HepG2 (cell line): ENCODE measurements at regions not wholly inside any gene's neighbourhood (a gene's known extent, or its start where the extent isn't known, plus 50 kb on each side); places are given as distances from the start of the nearest gene placed in this dataset.

Experiments used
- ATAC-seq: fragments of 200-7000 bp; cut with Tn5 transposase; 3 replicates; pipeline ENCODE4 v1.9.1; 2020; ENCODE audit warnings: mild to moderate bottlenecking, moderate library complexity
- BruUV-seq: library from RNA; stranded (reverse); fragments of 400-500 nt; replicated peaks from 2 replicates; lab custom pipeline; 2021; lab: Mats Ljungman, UMichigan
- CTCF ChIA-PET: fragments of 300-600 bp; formaldehyde crosslinking; extraction: SDS; loops from one replicate; lab custom pipeline; 2021; ENCODE audit warnings: low total read pairs, inconsistent platforms, low intra/inter-chr PET ratio; lab: Yijun Ruan, JAX
- POLR2A ChIA-PET: fragments of 350-600 bp; sonication (Branson Sonifier 250); formaldehyde crosslinking; loops from one replicate; lab custom pipeline; 2020; ENCODE audit warnings: antibody characterized with exemption, inconsistent platforms; lab: Yijun Ruan, JAX
- DNase-seq: peaks from one replicate; pipeline ENCODE4 v3.0.0-alpha.2; 2015; ENCODE audit warnings: low spot score
- FAIRE-seq: peaks from 3 replicates; lab custom pipeline; 2011; peaks lifted over from hg19 to GRCh38; lab: Jason Lieb, UNC
- H2AFZ ChIP-seq: one replicate; pipeline ENCODE4 v1.6.1; 2011; ENCODE audit warnings: low read length, inconsistent platforms
- H3K27ac ChIP-seq: fragments of 300-600 bp; 3 replicates; pipeline ENCODE4 v1.8.0; 2011; ENCODE audit warnings: mixed run types, mild to moderate bottlenecking, mixed read lengths, low read length, inconsistent platforms; ENCODE audit not compliant: insufficient read depth; ENCODE audit errors: extremely low read length
- H3K27me3 ChIP-seq, 2 experiments: fragments of 200-600 bp in 1 of 2; 2 replicates in 1 of 2; 3 replicates in 1 of 2; pipeline versions ENCODE4 v1.6.0 to v1.8.0; 2011; ENCODE audit warnings: low read length in 2 of 2, mild to moderate bottlenecking in 2 of 2, moderate library complexity in 2 of 2, inconsistent platforms in 1 of 2; ENCODE audit not compliant: insufficient read depth in 2 of 2, control insufficient read depth in 1 of 2
- H3K36me3 ChIP-seq, 2 experiments: fragments of 200-600 bp in 1 of 2; replicated peaks in 1 of 2; 2 replicates in 1 of 2; 3 replicates in 1 of 2; pipeline versions ENCODE4 v1.5.1 to v1.8.0; 2011; ENCODE audit warnings: low read length in 2 of 2, inconsistent platforms in 1 of 2; ENCODE audit not compliant: insufficient read depth in 2 of 2, control insufficient read depth in 1 of 2
- H3K4me1 ChIP-seq: 2 replicates; pipeline ENCODE4 v1.5.1; 2012; ENCODE audit warnings: low read length, inconsistent platforms; ENCODE audit not compliant: insufficient read depth
- H3K4me2 ChIP-seq: 2 replicates; pipeline ENCODE4 v1.6.0; 2011; ENCODE audit warnings: low read depth, low read length, inconsistent platforms
- H3K4me3 ChIP-seq, 3 experiments: fragments of 200-600 bp in 1 of 3; sonication (generic), shearing (Covaris generic) in 1 of 3; replicated peaks in 1 of 3; 2 replicates each; pipeline ENCODE4 v1.5.1; 2011 to 2016; ENCODE audit warnings: low read length in 3 of 3, inconsistent platforms in 2 of 3, low read depth in 2 of 3, mild to moderate bottlenecking in 2 of 3, control low read depth in 1 of 3, mixed read lengths in 1 of 3; ENCODE audit not compliant: insufficient read depth in 1 of 3
- H3K79me2 ChIP-seq: one replicate; pipeline ENCODE4 v1.6.1; 2011; ENCODE audit warnings: low read length, inconsistent platforms; ENCODE audit not compliant: insufficient read depth
- H3K9ac ChIP-seq: 2 replicates; pipeline ENCODE4 v1.6.0; 2011; ENCODE audit warnings: mild to moderate bottlenecking, low read depth, low read length, inconsistent platforms; ENCODE audit not compliant: insufficient read depth
- H3K9me3 ChIP-seq: 2 replicates; pipeline ENCODE4 v1.5.1; 2012; ENCODE audit warnings: mild to moderate bottlenecking, low read length
- H4K20me1 ChIP-seq: 2 replicates; pipeline ENCODE4 v1.6.0; 2011; ENCODE audit warnings: inconsistent platforms, mild to moderate bottlenecking, low read length, moderate library complexity; ENCODE audit not compliant: insufficient read depth
- AFF4 ChIP-seq: sonication (generic); formaldehyde crosslinking; IDR thresholded peaks from 2 replicates; pipeline ENCODE4 v1.4.0; 2020; ENCODE audit warnings: missing genetic modification reagents
- CREM ChIP-seq, 2 experiments: sonication (generic) in 1 of 2; formaldehyde crosslinking in 1 of 2; IDR thresholded peaks; 2 replicates each; pipeline versions ENCODE4 v1.4.0 to v1.6.1; 2016 to 2020; ENCODE audit warnings: antibody characterized with exemption in 1 of 2, mild to moderate bottlenecking in 1 of 2, missing genetic modification reagents in 1 of 2
- MNT ChIP-seq: fragments of 450-650 bp; IDR thresholded peaks from 2 replicates; pipeline ENCODE4 v1.6.1; 2016
- ZNF609 ChIP-seq: sonication (generic); formaldehyde crosslinking; IDR thresholded peaks from 2 replicates; pipeline ENCODE4 v1.4.0; 2020; ENCODE audit warnings: mild to moderate bottlenecking, missing genetic modification reagents, borderline replicate concordance
- WGBS: methylation state at CpG from one replicate; pipeline ENCODE4 v1.1.6; 2017; ENCODE audit warnings: low lambda C conversion rate; 5-methylcytosine and 5-hydroxymethylcytosine counted together
- in situ Hi-C: cut with HindIII; loops from 2 replicates; pipeline ENCODE4 v1.10.0; 2017; ENCODE audit warnings: low pct_unique_long_range_greater_than_20kb; ENCODE audit not compliant: extremely low pct_ligation_motif_present
- intact Hi-C: fragments of 100-400 bp; cut with micrococcal nuclease; formaldehyde crosslinking; loops from one replicate; pipeline ENCODE4 v1.10.0; 2022; ENCODE audit not compliant: unreplicated experiment
- TF ChIP-seq, protein P1 (sequence below): sonication (generic); formaldehyde crosslinking; IDR thresholded peaks from 2 replicates; pipeline ENCODE4 v1.4.0; 2020; ENCODE audit warnings: missing genetic modification reagents, mild to moderate bottlenecking, borderline replicate concordance

- no peak for TF ChIP-seq AFF4
- peak; percentile 93 for TF ChIP-seq CREM (IDR thresholded peaks at IDR 0.05)
- TF ChIP-seq CREM (CRISPR knock-in tag; IDR thresholded peaks at IDR 0.05) = no peak
These were observed 105.0 kb upstream of the KLF6 start (continued) for GRCh38 chr10:3889961-3890522.

DNA sequence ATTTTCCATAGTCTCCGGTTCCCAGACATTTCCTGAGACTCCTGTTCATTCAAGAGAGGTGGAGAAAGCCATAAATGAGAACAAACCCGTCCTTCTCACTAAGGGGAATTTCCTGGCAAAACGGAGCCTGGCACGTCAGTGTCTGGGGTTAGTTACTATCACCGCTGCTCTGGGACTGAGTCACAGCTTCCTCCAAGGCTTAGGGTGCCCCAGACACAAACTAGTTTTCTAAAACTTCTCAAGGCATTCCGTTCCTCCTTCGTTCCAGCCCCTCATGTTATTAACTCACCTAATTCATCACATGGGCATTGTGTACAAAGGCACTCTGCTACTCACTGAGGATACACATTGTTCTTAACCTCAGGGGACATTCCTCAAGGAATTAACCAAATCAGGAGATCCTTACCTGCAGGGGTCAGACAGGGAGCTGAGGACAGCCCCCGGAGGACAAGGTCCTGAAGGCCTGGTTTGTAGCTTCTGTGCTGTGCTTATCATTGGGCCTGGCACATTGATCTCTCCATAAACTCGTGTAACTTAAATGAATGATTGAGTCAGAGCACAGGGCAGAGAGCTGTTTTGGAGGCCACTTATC, 103.0 kb upstream of the KLF6 start:
- POLR2A ChIA-PET = interaction anchor here (2.7 to 7.0 kb wide), 4 partner anchors 9 to 104 kb away, joined by 12 to 116 read pairs (median 38); partner anchors contain the start of gene KLF6
- H3K4me1 ChIP-seq = peaks cover 68% of the 10 kb centered on the region
- intact Hi-C loops = loop anchor here (2.0 to 5.0 kb wide), 2 partner anchors 35 to 76 kb away; no protein-coding TSS in a partner anchor
- H3K36me3 ChIP-seq = no peaks in the 10 kb centered on the region
- CTCF ChIA-PET = no interaction called here
- no peak for FAIRE-seq
- no peak overlapping the region for H3K4me2 ChIP-seq
- no peaks in the 10 kb centered on the region for H3K79me2 ChIP-seq
- no peaks in the 10 kb centered on the region for H3K9me3 ChIP-seq
- no peak overlapping the region for H2AFZ ChIP-seq
- ATAC-seq = no peak
- BruUV-seq = no TSS peak
- WGBS = 81% methylated on average over 9 of the region's 9 CpGs
- no peaks in the 10 kb centered on the region for H4K20me1 ChIP-seq
- no peak overlapping the region for H3K4me3 ChIP-seq
- DNase-seq = no peak
- in situ Hi-C loops = loop anchor here (5.0 kb wide), 1 partner anchor 106 kb away; no protein-coding TSS in a partner anchor
- H3K27me3 ChIP-seq = no peaks in the 10 kb centered on the region
- peak overlapping the region; percentile 78; the same call in 1 of the 2 replicates for H3K9ac ChIP-seq
- peak overlapping the region; percentile 78 for H3K27ac ChIP-seq
- TF ChIP-seq ZNF609 (CRISPR knock-in tag) (no peak), MNT (no peak)
- TF ChIP-seq, protein P1, sequence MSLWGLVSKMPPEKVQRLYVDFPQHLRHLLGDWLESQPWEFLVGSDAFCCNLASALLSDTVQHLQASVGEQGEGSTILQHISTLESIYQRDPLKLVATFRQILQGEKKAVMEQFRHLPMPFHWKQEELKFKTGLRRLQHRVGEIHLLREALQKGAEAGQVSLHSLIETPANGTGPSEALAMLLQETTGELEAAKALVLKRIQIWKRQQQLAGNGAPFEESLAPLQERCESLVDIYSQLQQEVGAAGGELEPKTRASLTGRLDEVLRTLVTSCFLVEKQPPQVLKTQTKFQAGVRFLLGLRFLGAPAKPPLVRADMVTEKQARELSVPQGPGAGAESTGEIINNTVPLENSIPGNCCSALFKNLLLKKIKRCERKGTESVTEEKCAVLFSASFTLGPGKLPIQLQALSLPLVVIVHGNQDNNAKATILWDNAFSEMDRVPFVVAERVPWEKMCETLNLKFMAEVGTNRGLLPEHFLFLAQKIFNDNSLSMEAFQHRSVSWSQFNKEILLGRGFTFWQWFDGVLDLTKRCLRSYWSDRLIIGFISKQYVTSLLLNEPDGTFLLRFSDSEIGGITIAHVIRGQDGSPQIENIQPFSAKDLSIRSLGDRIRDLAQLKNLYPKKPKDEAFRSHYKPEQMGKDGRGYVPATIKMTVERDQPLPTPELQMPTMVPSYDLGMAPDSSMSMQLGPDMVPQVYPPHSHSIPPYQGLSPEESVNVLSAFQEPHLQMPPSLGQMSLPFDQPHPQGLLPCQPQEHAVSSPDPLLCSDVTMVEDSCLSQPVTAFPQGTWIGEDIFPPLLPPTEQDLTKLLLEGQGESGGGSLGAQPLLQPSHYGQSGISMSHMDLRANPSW (CRISPR knock-in tag) = no peak
